Endodermal cell (in vitro differentiated cells): ENCODE measurements at regions not wholly inside any gene's neighbourhood (a gene's known extent, or its start where the extent isn't known, plus 50 kb on each side); places are given as distances from the start of the nearest gene placed in this dataset.

Experiments used
- DNase-seq: peaks from one replicate; pipeline ENCODE4 v3.0.0-alpha.2; 2017
- H3K27ac ChIP-seq: 2 replicates; pipeline ENCODE4 v1.5.1; 2013; ENCODE audit warnings: mild to moderate bottlenecking, low read depth, low read length, moderate library complexity
- H3K27me3 ChIP-seq: 2 replicates; pipeline ENCODE4 v1.6.1; 2013; ENCODE audit warnings: mild to moderate bottlenecking, low read length, moderate library complexity; ENCODE audit not compliant: insufficient read depth, control insufficient read depth, poor library complexity, severe bottlenecking
- H3K36me3 ChIP-seq: 2 replicates; pipeline ENCODE4 v1.7.0; 2013; ENCODE audit warnings: mild to moderate bottlenecking, low read length, moderate library complexity; ENCODE audit not compliant: control insufficient read depth, insufficient read depth
- H3K4me1 ChIP-seq: one replicate; pipeline ENCODE4 v1.7.0; 2013; ENCODE audit warnings: low read length; ENCODE audit not compliant: control insufficient read depth, insufficient read depth
- H3K4me3 ChIP-seq: 2 replicates; pipeline ENCODE4 v1.5.1; 2013; ENCODE audit warnings: mild to moderate bottlenecking, low read length, moderate library complexity
- H3K9ac ChIP-seq: 2 replicates; pipeline ENCODE4 v1.6.1; 2013; ENCODE audit warnings: mild to moderate bottlenecking, low read length, moderate library complexity; ENCODE audit not compliant: poor library complexity, severe bottlenecking; ENCODE audit errors: extremely low read depth
- H3K9me3 ChIP-seq: 2 replicates; pipeline ENCODE4 v1.6.1; 2013; ENCODE audit warnings: mild to moderate bottlenecking, low read length, moderate library complexity; ENCODE audit not compliant: control insufficient read depth
- H3K27ac Mint-ChIP-seq: 2 replicates; pipeline ENCODE4 v1.8.0; 2020; ENCODE audit warnings: mixed read lengths
- H3K27me3 Mint-ChIP-seq: 2 replicates; pipeline ENCODE4 v1.8.0; 2021; ENCODE audit warnings: mild to moderate bottlenecking, mixed read lengths; ENCODE audit not compliant: insufficient read depth
- H3K36me3 Mint-ChIP-seq: 2 replicates; pipeline ENCODE4 v1.8.0; 2020; ENCODE audit warnings: low read depth, mixed read lengths
- H3K4me1 Mint-ChIP-seq: 2 replicates; pipeline ENCODE4 v1.8.0; 2020; ENCODE audit warnings: mixed read lengths
- H3K4me3 Mint-ChIP-seq: 2 replicates; pipeline ENCODE4 v1.8.0; 2020; ENCODE audit warnings: mild to moderate bottlenecking, moderate library complexity, mixed read lengths
- H3K9me3 Mint-ChIP-seq: 2 replicates; pipeline ENCODE4 v1.8.0; 2020; ENCODE audit warnings: mild to moderate bottlenecking, mixed read lengths
- CTCF ChIP-seq: fragments of 200-600 bp; sonication (generic); conservative IDR thresholded peaks from 2 replicates; pipeline ENCODE4 v1.5.0; 2021; ENCODE audit warnings: antibody characterized with exemption, mild to moderate bottlenecking
- WGBS, 2 experiments: methylation state at CpG; one replicate each; pipeline versions ENCODE4 v1.1.5 to v1.1.7; 2013; ENCODE audit warnings: missing lambda C conversion rate in 2 of 2, mixed read lengths in 1 of 2; ENCODE audit not compliant: insufficient coverage in 1 of 2, insufficient read length in 1 of 2; 5-methylcytosine and 5-hydroxymethylcytosine counted together

- DNase-seq = peak; percentile 35
- Histone ChIP-seq H3K4me3 (no peak overlapping the region), H3K27ac (no peak overlapping the region), H3K27me3 (no peaks in the 10 kb centered on the region), H3K9me3 (no peaks in the 10 kb centered on the region), H3K9ac (no peak overlapping the region), H3K4me1 (no peaks in the 10 kb centered on the region), H3K36me3 (no peaks in the 10 kb centered on the region)
- Mint-ChIP-seq H3K4me1 (peaks cover 20% of the 10 kb centered on the region), H3K27me3 (no peaks in the 10 kb centered on the region), H3K4me3 (no peak overlapping the region), H3K9me3 (peaks cover 6% of the 10 kb centered on the region), H3K36me3 (no peaks in the 10 kb centered on the region), H3K27ac (no peak overlapping the region)
- no peak for TF ChIP-seq CTCF
- 82 to 100% methylated on average over 2 to 3 of the region's 3 CpGs for WGBS, 2 experiments
Measured at GRCh38 chr16:79394206-79394605, 206.3 kb downstream of the MAF start.

- H3K27me3 ChIP-seq = no peaks in the 10 kb centered on the region
- Mint-ChIP-seq H3K27me3 (no peaks in the 10 kb centered on the region), H3K9me3 (peaks cover 6% of the 10 kb centered on the region), H3K4me3 (no peak overlapping the region), H3K27ac (no peak overlapping the region), H3K36me3 (no peaks in the 10 kb centered on the region), H3K4me1 (peaks cover 20% of the 10 kb centered on the region)
- H3K9ac ChIP-seq = no peak overlapping the region
- no peak overlapping the region for H3K27ac ChIP-seq
- no peak for TF ChIP-seq CTCF
- no peaks in the 10 kb centered on the region for H3K9me3 ChIP-seq
- no peaks in the 10 kb centered on the region for H3K4me1 ChIP-seq
- peak; percentile 13 for DNase-seq
- H3K36me3 ChIP-seq = no peaks in the 10 kb centered on the region
- WGBS, 2 experiments = 98 to 100% methylated on average over 2 of the region's 2 CpGs
- H3K4me3 ChIP-seq = no peak overlapping the region
Measured at GRCh38 chr16:79393564-79393963, 207.0 kb downstream of the MAF start.

GRCh38 chr16:79393127-79393526, 207.4 kb downstream of the MAF start:
- H3K36me3 Mint-ChIP-seq = no peaks in the 10 kb centered on the region
- Histone ChIP-seq H3K4me3 (no peak overlapping the region), H3K27me3 (no peaks in the 10 kb centered on the region), H3K27ac (no peak overlapping the region), H3K36me3 (no peaks in the 10 kb centered on the region), H3K9ac (no peak overlapping the region), H3K9me3 (no peaks in the 10 kb centered on the region), H3K4me1 (peaks cover 2% of the 10 kb centered on the region)
- H3K4me1 Mint-ChIP-seq = peaks cover 25% of the 10 kb centered on the region
- peak; percentile 39 for DNase-seq
- 81 to 85% methylated on average over 4 of the region's 4 CpGs for WGBS, 2 experiments
- no peak for TF ChIP-seq CTCF
- no peaks in the 10 kb centered on the region for H3K27me3 Mint-ChIP-seq
- H3K27ac Mint-ChIP-seq = no peak overlapping the region
- peaks cover 5% of the 10 kb centered on the region for H3K9me3 Mint-ChIP-seq
- no peak overlapping the region for H3K4me3 Mint-ChIP-seq
